Sigmoid colon (tissue), 4 donors: ENCODE measurements at regions not wholly inside any gene's neighbourhood (a gene's known extent, or its start where the extent isn't known, plus 50 kb on each side); places are given as distances from the start of the nearest gene placed in this dataset.

Source experiments
- EP300 ChIP-seq, 4 donors: sonication (generic); formaldehyde crosslinking; IDR thresholded peaks; one replicate each; pipeline ENCODE4 v1.6.1; 2017; ENCODE audit warnings: antibody characterized with exemption in 4 of 4
- POLR2A ChIP-seq, 2 donors: fragments of 450-650 bp; IDR thresholded peaks; one replicate each; pipeline ENCODE4 v1.6.1; 2016; ENCODE audit warnings: antibody characterized with exemption in 2 of 2, mild to moderate bottlenecking in 2 of 2, moderate library complexity in 2 of 2
- POLR2AphosphoS5 ChIP-seq, 4 donors: sonication (generic); formaldehyde crosslinking; IDR thresholded peaks; one replicate each; pipeline ENCODE4 v1.6.1; 2017; ENCODE audit warnings: antibody characterized with exemption in 4 of 4
- TF ChIP-seq, protein P1 (sequence below), 4 experiments: fragments of 450-650 bp in 3 of 4; fragments of 200-600 bp in 1 of 4; IDR thresholded peaks; one replicate each; pipeline ENCODE4 v1.5.1; 2016 to 2019; ENCODE audit warnings: antibody characterized with exemption in 4 of 4, mild to moderate bottlenecking in 3 of 4, moderate library complexity in 2 of 4

DNA sequence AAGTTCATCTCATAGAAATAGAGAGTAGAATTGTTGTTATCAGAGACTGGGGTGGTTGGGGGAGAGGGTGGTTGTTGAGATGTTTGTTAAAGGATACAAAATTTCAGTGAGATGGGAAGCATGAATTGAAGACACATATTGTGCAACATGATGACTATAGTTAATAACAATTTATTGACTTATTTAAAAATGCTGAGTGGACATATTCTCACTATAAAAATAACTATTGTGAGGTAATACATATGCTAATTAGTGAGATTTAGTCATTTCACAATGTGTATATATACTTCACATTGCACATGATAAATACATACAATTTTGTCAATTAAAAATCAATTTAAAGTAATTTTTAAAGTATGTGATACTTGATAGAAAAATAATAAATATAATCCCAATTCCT lies 722.5 kb upstream of the CHD1 start:
- TF ChIP-seq, protein P1, sequence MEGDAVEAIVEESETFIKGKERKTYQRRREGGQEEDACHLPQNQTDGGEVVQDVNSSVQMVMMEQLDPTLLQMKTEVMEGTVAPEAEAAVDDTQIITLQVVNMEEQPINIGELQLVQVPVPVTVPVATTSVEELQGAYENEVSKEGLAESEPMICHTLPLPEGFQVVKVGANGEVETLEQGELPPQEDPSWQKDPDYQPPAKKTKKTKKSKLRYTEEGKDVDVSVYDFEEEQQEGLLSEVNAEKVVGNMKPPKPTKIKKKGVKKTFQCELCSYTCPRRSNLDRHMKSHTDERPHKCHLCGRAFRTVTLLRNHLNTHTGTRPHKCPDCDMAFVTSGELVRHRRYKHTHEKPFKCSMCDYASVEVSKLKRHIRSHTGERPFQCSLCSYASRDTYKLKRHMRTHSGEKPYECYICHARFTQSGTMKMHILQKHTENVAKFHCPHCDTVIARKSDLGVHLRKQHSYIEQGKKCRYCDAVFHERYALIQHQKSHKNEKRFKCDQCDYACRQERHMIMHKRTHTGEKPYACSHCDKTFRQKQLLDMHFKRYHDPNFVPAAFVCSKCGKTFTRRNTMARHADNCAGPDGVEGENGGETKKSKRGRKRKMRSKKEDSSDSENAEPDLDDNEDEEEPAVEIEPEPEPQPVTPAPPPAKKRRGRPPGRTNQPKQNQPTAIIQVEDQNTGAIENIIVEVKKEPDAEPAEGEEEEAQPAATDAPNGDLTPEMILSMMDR (IDR thresholded peaks at IDR 0.05), result no peak
- TF ChIP-seq EP300 (IDR thresholded peaks at IDR 0.05), result no peak
- TF ChIP-seq POLR2A (IDR thresholded peaks at IDR 0.05), result no peak
- no peak for TF ChIP-seq POLR2AphosphoS5 (IDR thresholded peaks at IDR 0.05)
